ENCODE measurements at regions not wholly inside any gene's neighbourhood (a gene's known extent, or its start where the extent isn't known, plus 50 kb on each side); places are given as distances from the start of the nearest gene placed in this dataset.
A peak's percentile ranks its signal among the peaks of the same experiment; 100 is the strongest.

GRCh38 chr4:7127576-7127975, 59.7 kb upstream of the GRPEL1 start:
- TF ChIP-seq, protein P1, sequence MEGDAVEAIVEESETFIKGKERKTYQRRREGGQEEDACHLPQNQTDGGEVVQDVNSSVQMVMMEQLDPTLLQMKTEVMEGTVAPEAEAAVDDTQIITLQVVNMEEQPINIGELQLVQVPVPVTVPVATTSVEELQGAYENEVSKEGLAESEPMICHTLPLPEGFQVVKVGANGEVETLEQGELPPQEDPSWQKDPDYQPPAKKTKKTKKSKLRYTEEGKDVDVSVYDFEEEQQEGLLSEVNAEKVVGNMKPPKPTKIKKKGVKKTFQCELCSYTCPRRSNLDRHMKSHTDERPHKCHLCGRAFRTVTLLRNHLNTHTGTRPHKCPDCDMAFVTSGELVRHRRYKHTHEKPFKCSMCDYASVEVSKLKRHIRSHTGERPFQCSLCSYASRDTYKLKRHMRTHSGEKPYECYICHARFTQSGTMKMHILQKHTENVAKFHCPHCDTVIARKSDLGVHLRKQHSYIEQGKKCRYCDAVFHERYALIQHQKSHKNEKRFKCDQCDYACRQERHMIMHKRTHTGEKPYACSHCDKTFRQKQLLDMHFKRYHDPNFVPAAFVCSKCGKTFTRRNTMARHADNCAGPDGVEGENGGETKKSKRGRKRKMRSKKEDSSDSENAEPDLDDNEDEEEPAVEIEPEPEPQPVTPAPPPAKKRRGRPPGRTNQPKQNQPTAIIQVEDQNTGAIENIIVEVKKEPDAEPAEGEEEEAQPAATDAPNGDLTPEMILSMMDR (IDR thresholded peaks at IDR 0.05; ENCODE audit: low read depth, low read length) = no peak
- no peak overlapping the region for H3K4me3 ChIP-seq (replicated peaks in 1 of 2; ENCODE audit: low read depth in 2 of 2, low read length in 2 of 2)
- no peak for DNase-seq (ENCODE audit: low read depth in 2 of 2)

DNA sequence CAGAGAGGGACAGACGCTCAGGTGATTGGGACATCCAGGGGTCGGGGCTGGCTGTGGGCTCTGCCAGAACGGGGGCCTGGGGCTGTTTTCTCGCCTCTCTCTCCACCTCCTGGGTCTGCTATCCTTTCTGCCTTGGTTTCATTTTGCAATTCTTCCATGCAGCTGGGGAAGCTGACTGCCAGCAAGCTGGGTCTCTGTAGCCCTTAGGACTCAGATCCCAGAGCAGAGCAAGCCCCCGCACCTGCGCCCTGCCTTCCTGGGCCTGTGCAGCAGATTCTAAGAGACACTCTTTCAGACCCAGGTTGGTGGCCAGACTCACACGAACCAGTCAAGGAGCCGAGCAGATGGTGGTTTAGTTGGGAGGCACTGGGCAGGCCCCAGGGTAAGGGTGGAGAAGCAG, 59.1 kb upstream of the GRPEL1 start:
- no peak overlapping the region for H3K4me3 ChIP-seq (replicated peaks in 1 of 2; ENCODE audit: low read depth in 2 of 2, low read length in 2 of 2)
- TF ChIP-seq, protein P1 (IDR thresholded peaks at IDR 0.05; ENCODE audit: low read depth, low read length) = no peak
- no peak for DNase-seq (ENCODE audit: low read depth in 2 of 2)

DNA sequence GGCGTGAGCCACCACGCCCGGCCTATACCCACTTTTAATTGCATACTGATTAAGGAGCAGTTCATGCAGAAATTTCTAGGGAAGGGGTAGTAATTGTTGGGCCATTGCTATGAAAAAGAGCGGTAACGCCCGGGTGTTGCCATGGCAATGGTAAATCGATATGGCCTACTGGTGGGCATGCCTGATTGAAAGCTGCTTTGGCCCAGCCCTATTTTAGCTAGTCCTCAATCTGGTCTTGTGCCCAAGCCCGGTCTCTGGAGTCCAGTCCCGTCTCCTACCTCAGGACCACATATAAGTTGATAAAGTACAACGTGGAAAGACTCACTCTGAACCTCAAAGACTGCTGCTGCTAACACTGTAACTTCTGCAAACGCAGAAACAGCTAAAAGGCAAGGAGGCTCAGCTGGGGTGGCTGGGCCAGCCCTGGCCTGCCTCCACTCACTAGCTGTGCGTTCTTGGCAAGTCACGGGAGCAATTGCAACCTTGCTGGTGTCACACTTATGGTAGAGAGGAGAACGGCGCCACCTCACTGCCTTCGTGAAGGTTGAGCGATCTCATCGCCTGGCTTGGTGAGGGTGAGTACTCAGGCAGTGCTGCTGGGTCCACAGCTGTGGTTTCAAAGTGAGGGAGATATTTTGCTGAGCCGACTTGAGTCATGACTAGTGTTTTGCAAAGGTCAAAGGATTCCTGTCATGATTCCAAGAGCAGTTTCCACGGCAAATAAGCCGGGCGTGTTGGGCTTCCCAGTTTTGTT, 57.0 kb upstream of the GRPEL1 start:
- TF ChIP-seq, protein P1 (IDR thresholded peaks at IDR 0.05; ENCODE audit: low read depth, low read length) = no peak
- peak; percentile 87 to 91 for DNase-seq (ENCODE audit: low read depth in 2 of 2)
- no peak overlapping the region for H3K4me3 ChIP-seq (replicated peaks in 1 of 2; ENCODE audit: low read depth in 2 of 2, low read length in 2 of 2)

GRCh38 chr4:7121866-7122653, 54.2 kb upstream of the GRPEL1 start:
- no peak for DNase-seq (ENCODE audit: low read depth in 2 of 2)
- TF ChIP-seq, protein P1 (IDR thresholded peaks at IDR 0.05; ENCODE audit: low read depth, low read length) = no peak
- H3K4me3 ChIP-seq (replicated peaks in 1 of 2; ENCODE audit: low read depth in 2 of 2, low read length in 2 of 2) = no peak overlapping the region

DNA sequence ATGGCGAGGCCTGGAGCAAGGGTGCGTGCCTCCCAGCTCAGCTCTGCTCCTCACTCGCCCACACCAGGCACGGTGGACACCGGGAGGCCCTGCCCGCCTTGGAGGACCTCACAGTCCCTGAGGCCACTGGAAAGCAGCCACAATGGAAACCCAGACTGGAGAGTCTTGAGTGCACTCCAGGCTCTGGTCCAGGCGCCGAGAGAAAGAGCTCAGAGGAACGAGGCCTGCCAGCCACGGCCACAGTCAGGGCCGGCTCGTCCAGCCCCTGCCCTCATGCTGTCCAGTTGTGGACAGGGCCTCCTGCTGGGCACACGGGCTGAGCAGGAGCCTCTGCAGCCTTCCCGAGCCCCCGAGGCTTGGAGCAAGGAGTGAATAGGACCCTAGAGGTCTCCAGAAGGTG, 53.3 kb upstream of the GRPEL1 start:
- no peak overlapping the region for H3K4me3 ChIP-seq (replicated peaks in 1 of 2; ENCODE audit: low read depth in 2 of 2, low read length in 2 of 2)
- TF ChIP-seq, protein P1 (IDR thresholded peaks at IDR 0.05; ENCODE audit: low read depth, low read length) = no peak

GRCh38 chr4:7120341-7120740, 52.5 kb upstream of the GRPEL1 start:
- DNase-seq (ENCODE audit: low read depth in 2 of 2) = no peak

More for the DNA sequence above, 53.3 kb upstream of the GRPEL1 start:
- DNase-seq (ENCODE audit: low read depth in 2 of 2) = no peak

More at GRCh38 chr4:7120341-7120740, 52.5 kb upstream of the GRPEL1 start:
- no peak overlapping the region for H3K4me3 ChIP-seq (replicated peaks in 1 of 2; ENCODE audit: low read depth in 2 of 2, low read length in 2 of 2)
- TF ChIP-seq, protein P1 (IDR thresholded peaks at IDR 0.05; ENCODE audit: low read depth, low read length) = no peak
